22Rv1 (cell line): ENCODE measurements at regions not wholly inside any gene's neighbourhood (a gene's known extent, or its start where the extent isn't known, plus 50 kb on each side); places are given as distances from the start of the nearest gene placed in this dataset.

Source experiments
- ZFX ChIP-seq: fragments of 450-650 bp; IDR thresholded peaks from 2 replicates; pipeline ENCODE4 v1.6.1; 2017; ENCODE audit warnings: antibody characterized with exemption, borderline replicate concordance
- TF ChIP-seq, protein P1 (sequence below): fragments of 450-650 bp; IDR thresholded peaks from 2 replicates; pipeline ENCODE4 v1.5.1; 2017; ENCODE audit warnings: mild to moderate bottlenecking

DNA sequence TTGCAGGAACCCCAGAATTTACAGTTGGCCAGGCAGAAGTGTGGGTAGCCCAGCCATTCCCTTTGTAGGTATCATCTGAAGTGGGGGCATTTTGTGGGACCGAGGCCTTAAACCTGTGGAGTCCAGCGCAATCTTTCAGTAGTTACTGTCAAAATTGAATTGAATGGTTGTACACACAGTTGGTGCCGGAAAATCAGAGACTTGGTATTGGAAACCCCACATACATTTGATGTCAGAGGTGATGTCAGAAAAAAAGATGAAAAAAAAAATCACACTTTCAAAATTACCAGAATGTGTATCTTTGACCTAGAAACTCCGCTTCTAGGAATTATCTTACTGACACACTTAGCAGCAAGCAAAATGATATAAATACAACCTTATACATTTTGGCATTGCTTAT, 153.8 kb upstream of the PLXNA4 start:
- TF ChIP-seq, protein P1, sequence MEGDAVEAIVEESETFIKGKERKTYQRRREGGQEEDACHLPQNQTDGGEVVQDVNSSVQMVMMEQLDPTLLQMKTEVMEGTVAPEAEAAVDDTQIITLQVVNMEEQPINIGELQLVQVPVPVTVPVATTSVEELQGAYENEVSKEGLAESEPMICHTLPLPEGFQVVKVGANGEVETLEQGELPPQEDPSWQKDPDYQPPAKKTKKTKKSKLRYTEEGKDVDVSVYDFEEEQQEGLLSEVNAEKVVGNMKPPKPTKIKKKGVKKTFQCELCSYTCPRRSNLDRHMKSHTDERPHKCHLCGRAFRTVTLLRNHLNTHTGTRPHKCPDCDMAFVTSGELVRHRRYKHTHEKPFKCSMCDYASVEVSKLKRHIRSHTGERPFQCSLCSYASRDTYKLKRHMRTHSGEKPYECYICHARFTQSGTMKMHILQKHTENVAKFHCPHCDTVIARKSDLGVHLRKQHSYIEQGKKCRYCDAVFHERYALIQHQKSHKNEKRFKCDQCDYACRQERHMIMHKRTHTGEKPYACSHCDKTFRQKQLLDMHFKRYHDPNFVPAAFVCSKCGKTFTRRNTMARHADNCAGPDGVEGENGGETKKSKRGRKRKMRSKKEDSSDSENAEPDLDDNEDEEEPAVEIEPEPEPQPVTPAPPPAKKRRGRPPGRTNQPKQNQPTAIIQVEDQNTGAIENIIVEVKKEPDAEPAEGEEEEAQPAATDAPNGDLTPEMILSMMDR: no peak
- TF ChIP-seq ZFX: no peak
